ENCODE measurements at regions not wholly inside any gene's neighbourhood (a gene's known extent, or its start where the extent isn't known, plus 50 kb on each side); places are given as distances from the start of the nearest gene placed in this dataset.
"Not testable (repeated sequence)": the region's sequence is repeated elsewhere in the genome, so short reads cannot be mapped to it uniquely, and the experiment has no call there.

DNA sequence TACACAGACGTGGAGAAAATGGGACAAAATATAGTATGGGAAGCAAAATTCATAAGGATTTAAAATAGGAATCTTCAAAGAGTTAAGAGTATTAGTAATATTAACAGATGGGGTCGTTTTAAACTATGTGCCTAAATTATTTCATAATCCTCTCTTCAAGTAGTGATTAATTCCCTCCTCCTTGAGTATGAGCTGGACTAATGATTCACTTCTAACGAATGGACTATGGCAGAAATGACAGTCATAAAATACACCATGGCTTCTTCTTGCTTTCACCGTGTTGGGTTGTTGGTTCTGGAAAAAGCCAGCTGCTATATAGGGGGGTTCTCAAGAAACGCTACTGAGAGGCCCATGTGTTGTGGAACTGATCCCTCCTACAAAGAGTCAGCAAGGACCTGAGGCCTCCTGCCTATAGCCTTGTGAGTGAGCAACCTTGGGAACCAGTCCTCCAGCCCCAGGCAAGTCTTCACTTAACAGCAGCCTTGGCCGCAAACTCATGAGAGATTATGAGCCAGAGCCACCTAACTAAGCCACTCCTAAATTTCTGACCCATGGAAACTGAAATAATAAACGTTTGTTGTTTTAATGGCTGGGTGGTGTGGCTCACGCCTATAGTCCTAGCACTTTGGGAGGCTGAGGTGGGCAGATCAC lies 64.8 kb upstream of the ABHD2 start:
- Histone ChIP-seq H3K9ac (ENCODE audit: low read depth in 1 of 2, low read length in 2 of 2) (no peak overlapping the region), H3K27me3 (ENCODE audit: control insufficient read depth in 1 of 2, insufficient read depth in 2 of 2, low read length in 2 of 2) (peaks cover 0 to 6% of the 10 kb centered on the region in 2 donors), H3K27ac (ENCODE audit: low read depth, low read length) (no peak overlapping the region), H3K9me3 (ENCODE audit: control insufficient read depth in 1 of 2, low read length in 2 of 2) (no peaks in the 10 kb centered on the region), H3K36me3 (ENCODE audit: control insufficient read depth in 1 of 2, insufficient read depth in 2 of 2, low read length in 2 of 2) (no peaks in the 10 kb centered on the region), H3K4me3 (ENCODE audit: low read depth in 1 of 2, low read length in 2 of 2) (no peak overlapping the region), H3K4me1 (ENCODE audit: control insufficient read depth in 1 of 2, insufficient read depth in 2 of 2, low read length in 2 of 2) (no peaks in the 10 kb centered on the region)

DNA sequence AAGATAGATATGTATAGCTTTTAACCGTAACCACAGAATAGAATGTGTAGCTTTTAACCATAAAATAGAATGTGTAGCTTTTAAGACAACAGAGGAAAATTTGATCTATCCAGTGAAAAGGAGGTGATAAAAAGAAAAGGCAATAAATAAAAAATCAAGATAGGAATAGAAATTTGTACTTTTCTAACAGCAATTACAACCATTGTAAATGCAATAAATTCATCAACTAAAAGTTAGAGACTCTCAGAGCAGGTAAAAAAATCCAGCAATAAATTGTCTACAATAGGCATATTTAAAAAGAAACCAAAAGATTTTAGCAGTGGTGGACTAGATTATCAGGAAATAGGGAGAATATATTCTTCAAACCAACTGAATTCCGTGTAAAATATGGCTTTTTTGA lies 63.8 kb upstream of the ABHD2 start:
- H3K36me3 ChIP-seq (ENCODE audit: control insufficient read depth in 1 of 2, insufficient read depth in 2 of 2, low read length in 2 of 2): no peaks in the 10 kb centered on the region
- no peak overlapping the region for H3K27ac ChIP-seq (ENCODE audit: low read depth, low read length)
- H3K9ac ChIP-seq (ENCODE audit: low read depth in 1 of 2, low read length in 2 of 2): no peak overlapping the region
- peaks cover 0 to 6% of the 10 kb centered on the region in 2 donors for H3K27me3 ChIP-seq (ENCODE audit: control insufficient read depth in 1 of 2, insufficient read depth in 2 of 2, low read length in 2 of 2)
- no peak overlapping the region for H3K4me3 ChIP-seq (ENCODE audit: low read depth in 1 of 2, low read length in 2 of 2)
- no peaks in the 10 kb centered on the region for H3K4me1 ChIP-seq (ENCODE audit: control insufficient read depth in 1 of 2, insufficient read depth in 2 of 2, low read length in 2 of 2)
- H3K9me3 ChIP-seq (ENCODE audit: control insufficient read depth in 1 of 2, low read length in 2 of 2): no peaks in the 10 kb centered on the region

DNA sequence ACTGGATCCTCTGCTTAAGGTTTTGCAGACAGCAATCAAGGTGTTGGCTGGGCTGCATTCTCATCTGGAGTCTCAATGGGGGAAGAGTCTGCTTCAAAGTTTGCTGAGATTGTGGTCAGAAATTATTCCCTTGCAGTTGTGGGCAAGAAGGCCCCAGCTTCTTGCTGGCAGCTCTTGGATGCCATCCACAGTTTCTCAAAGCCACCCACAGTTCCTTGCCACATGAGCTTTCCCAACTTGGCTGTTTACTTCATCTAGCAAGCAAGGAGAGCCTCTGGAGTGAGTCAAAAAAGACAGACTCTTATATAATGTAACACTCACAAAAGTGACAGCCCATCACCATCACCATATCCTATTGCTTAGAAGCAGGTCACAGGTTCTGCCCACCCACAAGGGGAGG lies 62.1 kb upstream of the ABHD2 start:
- no peaks in the 10 kb centered on the region for H3K36me3 ChIP-seq (ENCODE audit: control insufficient read depth in 1 of 2, insufficient read depth in 2 of 2, low read length in 2 of 2)
- H3K4me1 ChIP-seq (ENCODE audit: control insufficient read depth in 1 of 2, insufficient read depth in 2 of 2, low read length in 2 of 2): no peaks in the 10 kb centered on the region
- no peak overlapping the region for H3K4me3 ChIP-seq (ENCODE audit: low read depth in 1 of 2, low read length in 2 of 2)
- H3K27me3 ChIP-seq (ENCODE audit: control insufficient read depth in 1 of 2, insufficient read depth in 2 of 2, low read length in 2 of 2): peaks cover 0 to 6% of the 10 kb centered on the region in 2 donors
- no peaks in the 10 kb centered on the region for H3K9me3 ChIP-seq (ENCODE audit: control insufficient read depth in 1 of 2, low read length in 2 of 2)
- no peak overlapping the region for H3K9ac ChIP-seq (ENCODE audit: low read depth in 1 of 2, low read length in 2 of 2)
- no peak overlapping the region for H3K27ac ChIP-seq (ENCODE audit: low read depth, low read length)

DNA sequence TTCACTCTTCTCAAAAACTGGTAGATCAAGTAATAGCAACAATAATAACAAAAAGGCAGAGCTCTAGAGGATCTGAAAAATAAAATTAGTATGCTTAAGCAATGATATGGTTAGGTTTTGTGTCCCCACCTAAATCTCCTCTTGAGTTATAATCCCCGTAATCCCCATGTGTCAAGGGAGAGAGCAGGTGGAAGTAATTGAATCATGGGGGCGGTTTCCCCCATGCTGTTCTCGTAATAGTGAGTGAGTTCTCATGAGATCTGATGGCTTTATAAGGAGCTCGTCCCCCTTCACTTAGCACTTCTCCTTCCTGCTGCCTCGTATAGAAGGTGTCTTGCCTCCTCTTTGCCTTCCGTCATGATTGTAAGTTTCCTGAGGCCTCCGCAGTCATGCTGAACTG lies 60.2 kb upstream of the ABHD2 start:
- no peaks in the 10 kb centered on the region for H3K9me3 ChIP-seq (ENCODE audit: control insufficient read depth in 1 of 2, low read length in 2 of 2)
- no peaks in the 10 kb centered on the region for H3K27me3 ChIP-seq (ENCODE audit: control insufficient read depth in 1 of 2, insufficient read depth in 2 of 2, low read length in 2 of 2)
- H3K4me1 ChIP-seq (ENCODE audit: control insufficient read depth in 1 of 2, insufficient read depth in 2 of 2, low read length in 2 of 2): no peaks in the 10 kb centered on the region
- H3K36me3 ChIP-seq (ENCODE audit: control insufficient read depth in 1 of 2, insufficient read depth in 2 of 2, low read length in 2 of 2): no peaks in the 10 kb centered on the region
- H3K4me3 ChIP-seq (ENCODE audit: low read depth in 1 of 2, low read length in 2 of 2): no peak overlapping the region
- no peak overlapping the region for H3K9ac ChIP-seq (ENCODE audit: low read depth in 1 of 2, low read length in 2 of 2)
- no peak overlapping the region for H3K27ac ChIP-seq (ENCODE audit: low read depth, low read length)

DNA sequence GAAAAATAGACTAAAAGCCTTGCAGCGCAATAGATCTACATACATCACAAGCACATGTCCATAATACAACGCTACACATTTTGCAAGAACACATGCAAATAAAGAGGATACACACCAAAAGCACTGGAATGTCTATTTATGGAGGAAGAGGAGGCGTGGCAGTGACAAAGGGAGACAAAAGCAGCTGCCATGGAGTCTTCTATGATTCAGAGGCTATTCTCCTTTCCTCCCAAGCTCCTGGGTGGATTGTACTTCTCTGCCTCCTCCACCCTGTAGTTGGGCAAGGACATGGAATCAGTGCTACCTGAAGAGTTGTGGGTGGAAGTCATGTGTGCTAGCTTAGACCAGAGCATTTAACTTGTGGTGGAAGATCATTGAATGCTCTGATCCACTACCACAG lies 57.9 kb upstream of the ABHD2 start:
- Histone ChIP-seq H3K27me3 (ENCODE audit: control insufficient read depth in 1 of 2, insufficient read depth in 2 of 2, low read length in 2 of 2) (no peaks in the 10 kb centered on the region), H3K4me1 (ENCODE audit: control insufficient read depth in 1 of 2, insufficient read depth in 2 of 2, low read length in 2 of 2) (no peaks in the 10 kb centered on the region), H3K9ac (ENCODE audit: low read depth in 1 of 2, low read length in 2 of 2) (no peak overlapping the region)

DNA sequence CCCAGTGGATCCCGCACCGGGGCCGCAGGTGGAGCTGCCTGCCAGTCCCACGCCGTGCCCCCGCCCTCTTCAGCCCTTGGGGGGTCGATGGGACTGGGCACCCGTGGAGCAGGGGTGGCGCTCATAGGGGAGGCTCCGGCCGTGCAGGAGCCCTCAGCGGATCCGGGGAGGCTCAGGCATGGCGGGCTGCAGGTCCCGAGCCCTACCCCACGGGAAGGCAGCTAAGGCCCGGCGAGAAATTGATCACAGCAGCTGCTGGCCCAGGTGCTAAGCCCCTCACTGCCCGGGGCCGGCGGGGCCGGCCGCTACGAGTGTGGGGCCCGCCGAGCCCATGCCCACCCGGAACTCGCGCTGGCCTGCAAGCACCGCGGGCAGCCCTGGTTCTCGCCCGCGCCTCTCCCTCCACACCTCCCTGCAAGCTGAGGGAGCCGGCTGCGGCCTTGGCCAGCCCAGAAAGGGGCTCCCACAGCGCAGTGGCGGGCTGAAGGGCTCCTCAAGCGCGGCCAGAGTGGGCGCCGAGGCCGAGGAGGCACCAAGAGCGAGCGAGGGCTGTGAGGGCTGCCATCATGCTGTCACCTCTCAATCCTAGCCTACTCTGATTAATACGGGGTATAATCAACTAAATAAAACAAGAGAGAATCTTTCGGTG lies 56.5 kb upstream of the ABHD2 start:
- not testable (repeated sequence) for H3K9ac ChIP-seq (ENCODE audit: low read depth in 1 of 2, low read length in 2 of 2); H3K27ac ChIP-seq (ENCODE audit: low read depth, low read length); H3K4me3 ChIP-seq (ENCODE audit: low read depth in 1 of 2, low read length in 2 of 2); H3K36me3 ChIP-seq (ENCODE audit: control insufficient read depth in 1 of 2, insufficient read depth in 2 of 2, low read length in 2 of 2); H3K4me1 ChIP-seq (ENCODE audit: control insufficient read depth in 1 of 2, insufficient read depth in 2 of 2, low read length in 2 of 2); H3K27me3 ChIP-seq (ENCODE audit: control insufficient read depth in 1 of 2, insufficient read depth in 2 of 2, low read length in 2 of 2); H3K9me3 ChIP-seq (ENCODE audit: control insufficient read depth in 1 of 2, low read length in 2 of 2)

More for the DNA sequence above, 57.9 kb upstream of the ABHD2 start:
- H3K36me3 ChIP-seq (ENCODE audit: control insufficient read depth in 1 of 2, insufficient read depth in 2 of 2, low read length in 2 of 2): no peaks in the 10 kb centered on the region
- no peaks in the 10 kb centered on the region for H3K9me3 ChIP-seq (ENCODE audit: control insufficient read depth in 1 of 2, low read length in 2 of 2)
- no peak overlapping the region for H3K4me3 ChIP-seq (ENCODE audit: low read depth in 1 of 2, low read length in 2 of 2)
- no peak overlapping the region for H3K27ac ChIP-seq (ENCODE audit: low read depth, low read length)

DNA sequence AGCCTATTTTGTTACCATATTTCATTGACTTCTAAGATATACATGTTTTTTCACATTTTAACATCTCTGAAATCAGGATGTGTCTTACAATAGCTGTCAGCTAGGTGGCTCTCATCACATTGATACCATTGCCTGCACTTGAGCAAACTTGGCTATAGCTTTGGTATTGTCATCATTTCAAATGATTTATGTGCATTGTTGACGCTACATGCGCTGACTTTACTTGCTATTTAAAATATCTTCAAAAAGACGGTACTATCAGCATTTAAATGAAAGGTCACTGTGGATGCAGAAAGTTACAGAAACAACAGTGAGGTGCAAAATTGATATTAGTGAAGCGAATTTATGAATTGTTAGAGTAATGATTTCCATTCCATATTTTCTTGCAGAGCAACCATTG lies 54.0 kb upstream of the ABHD2 start:
- Histone ChIP-seq H3K27me3 (ENCODE audit: control insufficient read depth in 1 of 2, insufficient read depth in 2 of 2, low read length in 2 of 2) (peaks cover 0 to 6% of the 10 kb centered on the region in 2 donors), H3K9me3 (ENCODE audit: control insufficient read depth in 1 of 2, low read length in 2 of 2) (no peaks in the 10 kb centered on the region), H3K4me1 (ENCODE audit: control insufficient read depth in 1 of 2, insufficient read depth in 2 of 2, low read length in 2 of 2) (no peaks in the 10 kb centered on the region), H3K27ac (ENCODE audit: low read depth, low read length) (no peak overlapping the region), H3K36me3 (ENCODE audit: control insufficient read depth in 1 of 2, insufficient read depth in 2 of 2, low read length in 2 of 2) (no peaks in the 10 kb centered on the region), H3K9ac (ENCODE audit: low read depth in 1 of 2, low read length in 2 of 2) (no peak overlapping the region), H3K4me3 (ENCODE audit: low read depth in 1 of 2, low read length in 2 of 2) (no peak overlapping the region)

DNA sequence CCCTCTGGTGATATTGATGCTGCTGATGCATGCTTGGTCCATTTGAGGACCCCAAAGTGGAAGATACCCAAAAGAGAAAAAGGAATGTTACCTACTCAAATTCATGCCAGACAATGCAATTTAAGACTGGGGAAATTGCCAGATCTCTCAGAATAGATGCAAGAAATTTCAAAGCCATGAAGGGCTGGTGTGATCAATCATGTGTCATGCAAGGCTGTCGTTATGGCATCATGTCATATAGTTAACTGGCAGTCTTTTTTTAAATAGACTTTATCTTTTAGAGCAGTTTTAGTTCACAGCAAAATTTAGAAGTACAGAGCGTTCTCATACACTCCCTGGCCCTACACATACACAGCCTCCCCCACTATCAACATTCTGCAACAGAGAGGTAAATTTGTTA lies 53.1 kb upstream of the ABHD2 start:
- no peak overlapping the region for H3K4me3 ChIP-seq (ENCODE audit: low read depth in 1 of 2, low read length in 2 of 2)

DNA sequence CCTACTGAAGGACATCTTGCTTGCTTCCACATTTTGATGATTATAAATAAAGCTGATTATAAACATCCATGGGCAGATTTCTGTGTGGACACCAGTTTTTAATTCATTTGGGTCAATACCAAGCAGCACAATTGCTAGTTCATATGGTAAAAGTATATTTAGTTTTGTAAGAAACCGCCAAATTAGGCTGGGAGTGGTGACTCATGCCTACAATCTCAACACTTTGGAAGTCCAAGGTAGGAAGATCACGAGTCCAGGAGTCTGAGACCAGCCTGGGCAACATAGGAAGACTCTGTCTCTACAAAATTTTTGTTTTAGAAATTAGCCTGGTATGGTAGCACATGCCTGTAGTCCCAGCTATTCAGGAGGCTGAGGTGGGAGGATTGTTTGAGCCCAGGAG lies 52.6 kb upstream of the ABHD2 start:
- Histone ChIP-seq H3K27me3 (ENCODE audit: control insufficient read depth in 1 of 2, insufficient read depth in 2 of 2, low read length in 2 of 2) (peaks cover 0 to 6% of the 10 kb centered on the region in 2 donors), H3K4me3 (ENCODE audit: low read depth in 1 of 2, low read length in 2 of 2) (no peak overlapping the region), H3K36me3 (ENCODE audit: control insufficient read depth in 1 of 2, insufficient read depth in 2 of 2, low read length in 2 of 2) (no peaks in the 10 kb centered on the region), H3K4me1 (ENCODE audit: control insufficient read depth in 1 of 2, insufficient read depth in 2 of 2, low read length in 2 of 2) (no peaks in the 10 kb centered on the region), H3K9me3 (ENCODE audit: control insufficient read depth in 1 of 2, low read length in 2 of 2) (no peaks in the 10 kb centered on the region), H3K27ac (ENCODE audit: low read depth, low read length) (no peak overlapping the region), H3K9ac (ENCODE audit: low read depth in 1 of 2, low read length in 2 of 2) (no peak overlapping the region)

More for the DNA sequence above, 53.1 kb upstream of the ABHD2 start:
- Histone ChIP-seq H3K27ac (ENCODE audit: low read depth, low read length) (no peak overlapping the region), H3K4me1 (ENCODE audit: control insufficient read depth in 1 of 2, insufficient read depth in 2 of 2, low read length in 2 of 2) (no peaks in the 10 kb centered on the region), H3K9me3 (ENCODE audit: control insufficient read depth in 1 of 2, low read length in 2 of 2) (no peaks in the 10 kb centered on the region), H3K27me3 (ENCODE audit: control insufficient read depth in 1 of 2, insufficient read depth in 2 of 2, low read length in 2 of 2) (peaks cover 0 to 6% of the 10 kb centered on the region in 2 donors), H3K9ac (ENCODE audit: low read depth in 1 of 2, low read length in 2 of 2) (no peak overlapping the region), H3K36me3 (ENCODE audit: control insufficient read depth in 1 of 2, insufficient read depth in 2 of 2, low read length in 2 of 2) (no peaks in the 10 kb centered on the region)

DNA sequence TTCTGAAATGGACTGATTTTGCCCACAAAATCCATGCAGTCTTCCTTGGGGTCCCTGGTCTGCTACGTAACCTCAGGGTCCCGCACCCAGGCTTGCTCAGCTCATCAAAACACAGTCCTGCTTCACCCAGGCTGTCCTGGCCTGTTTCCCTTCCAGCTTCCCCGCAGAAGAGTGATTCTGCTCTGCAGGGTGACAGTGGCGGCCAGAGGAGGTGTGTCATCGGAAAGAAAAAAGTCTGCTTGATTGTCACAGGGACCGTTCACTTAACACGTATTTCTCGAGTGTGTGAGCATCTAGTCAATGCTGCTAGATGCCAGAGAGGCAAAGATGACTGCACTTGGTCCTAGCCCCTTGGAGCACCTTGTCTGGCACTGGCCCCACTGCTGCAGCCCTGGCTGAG lies 50.1 kb upstream of the ABHD2 start:
- Histone ChIP-seq H3K27me3 (ENCODE audit: control insufficient read depth in 1 of 2, insufficient read depth in 2 of 2, low read length in 2 of 2) (peaks cover 0 to 6% of the 10 kb centered on the region in 2 donors), H3K9ac (ENCODE audit: low read depth in 1 of 2, low read length in 2 of 2) (no peak overlapping the region), H3K4me1 (ENCODE audit: control insufficient read depth in 1 of 2, insufficient read depth in 2 of 2, low read length in 2 of 2) (no peaks in the 10 kb centered on the region), H3K9me3 (ENCODE audit: control insufficient read depth in 1 of 2, low read length in 2 of 2) (no peaks in the 10 kb centered on the region), H3K27ac (ENCODE audit: low read depth, low read length) (no peak overlapping the region), H3K4me3 (ENCODE audit: low read depth in 1 of 2, low read length in 2 of 2) (no peak overlapping the region), H3K36me3 (ENCODE audit: control insufficient read depth in 1 of 2, insufficient read depth in 2 of 2, low read length in 2 of 2) (no peaks in the 10 kb centered on the region)
